ENCODE measurements at regions not wholly inside any gene's neighbourhood (a gene's known extent, or its start where the extent isn't known, plus 50 kb on each side); places are given as distances from the start of the nearest gene placed in this dataset.
"Not testable (repeated sequence)": the region's sequence is repeated elsewhere in the genome, so short reads cannot be mapped to it uniquely, and the experiment has no call there.

DNA sequence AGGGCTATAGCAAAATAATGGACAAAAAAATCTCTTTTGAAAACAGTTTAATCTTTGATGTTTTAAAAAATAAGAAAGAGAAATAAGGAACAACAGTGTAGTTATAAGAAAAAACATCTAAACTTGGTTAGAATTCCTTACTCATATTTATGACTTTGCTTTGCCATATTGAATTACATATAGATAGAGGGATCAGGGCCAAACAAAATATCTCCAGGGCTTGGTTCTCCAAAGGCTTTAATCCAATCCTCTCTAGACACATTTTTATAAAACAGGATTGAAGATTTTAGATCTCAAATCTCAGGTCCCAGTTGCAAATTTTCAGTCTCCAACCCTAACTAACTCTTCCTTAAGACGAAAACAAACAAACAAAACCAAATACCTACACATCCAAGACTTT lies 72.6 kb upstream of the RHOBTB1 start:
- Histone ChIP-seq H3K27me3 (replicated peaks; ENCODE audit: control insufficient read depth, insufficient read depth, low read length) (no peaks in the 10 kb centered on the region), H3K36me3 (ENCODE audit: control insufficient read depth, insufficient read depth, low read length) (no peaks in the 10 kb centered on the region), H3K4me3 (replicated peaks; ENCODE audit: low read depth, low read length) (no peak overlapping the region)
- no peak for DNase-seq (ENCODE audit: extremely low read depth, insufficient read length)
- TF ChIP-seq, protein P1, sequence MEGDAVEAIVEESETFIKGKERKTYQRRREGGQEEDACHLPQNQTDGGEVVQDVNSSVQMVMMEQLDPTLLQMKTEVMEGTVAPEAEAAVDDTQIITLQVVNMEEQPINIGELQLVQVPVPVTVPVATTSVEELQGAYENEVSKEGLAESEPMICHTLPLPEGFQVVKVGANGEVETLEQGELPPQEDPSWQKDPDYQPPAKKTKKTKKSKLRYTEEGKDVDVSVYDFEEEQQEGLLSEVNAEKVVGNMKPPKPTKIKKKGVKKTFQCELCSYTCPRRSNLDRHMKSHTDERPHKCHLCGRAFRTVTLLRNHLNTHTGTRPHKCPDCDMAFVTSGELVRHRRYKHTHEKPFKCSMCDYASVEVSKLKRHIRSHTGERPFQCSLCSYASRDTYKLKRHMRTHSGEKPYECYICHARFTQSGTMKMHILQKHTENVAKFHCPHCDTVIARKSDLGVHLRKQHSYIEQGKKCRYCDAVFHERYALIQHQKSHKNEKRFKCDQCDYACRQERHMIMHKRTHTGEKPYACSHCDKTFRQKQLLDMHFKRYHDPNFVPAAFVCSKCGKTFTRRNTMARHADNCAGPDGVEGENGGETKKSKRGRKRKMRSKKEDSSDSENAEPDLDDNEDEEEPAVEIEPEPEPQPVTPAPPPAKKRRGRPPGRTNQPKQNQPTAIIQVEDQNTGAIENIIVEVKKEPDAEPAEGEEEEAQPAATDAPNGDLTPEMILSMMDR (IDR thresholded peaks at IDR 0.05; ENCODE audit: insufficient read depth, low read length, poor library complexity, severe bottlenecking), result no peak

DNA sequence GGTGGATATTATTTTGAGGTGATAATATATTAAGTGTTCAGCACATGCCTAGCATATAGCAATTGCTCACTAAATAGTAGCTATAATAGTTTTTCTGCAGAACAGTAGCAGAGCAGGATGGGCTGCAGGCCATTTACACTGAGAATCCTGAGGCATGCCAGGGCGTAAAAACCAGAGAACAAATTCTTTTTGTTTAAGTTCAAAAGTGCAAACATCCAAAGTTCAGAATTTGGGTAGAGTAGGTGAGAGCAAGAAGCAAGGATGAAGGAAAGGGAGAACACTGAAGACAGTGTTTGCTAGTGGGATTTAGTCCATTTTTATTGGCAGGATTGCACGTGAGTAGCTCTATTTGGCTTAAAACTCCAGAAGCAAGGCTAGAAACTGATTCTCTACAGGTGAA lies 72.0 kb upstream of the RHOBTB1 start:
- DNase-seq (ENCODE audit: extremely low read depth, insufficient read length), result no peak
- Histone ChIP-seq H3K4me3 (replicated peaks; ENCODE audit: low read depth, low read length) (no peak overlapping the region), H3K36me3 (ENCODE audit: control insufficient read depth, insufficient read depth, low read length) (no peaks in the 10 kb centered on the region), H3K27me3 (replicated peaks; ENCODE audit: control insufficient read depth, insufficient read depth, low read length) (no peaks in the 10 kb centered on the region)
- TF ChIP-seq, protein P1 (IDR thresholded peaks at IDR 0.05; ENCODE audit: insufficient read depth, low read length, poor library complexity, severe bottlenecking), result no peak

DNA sequence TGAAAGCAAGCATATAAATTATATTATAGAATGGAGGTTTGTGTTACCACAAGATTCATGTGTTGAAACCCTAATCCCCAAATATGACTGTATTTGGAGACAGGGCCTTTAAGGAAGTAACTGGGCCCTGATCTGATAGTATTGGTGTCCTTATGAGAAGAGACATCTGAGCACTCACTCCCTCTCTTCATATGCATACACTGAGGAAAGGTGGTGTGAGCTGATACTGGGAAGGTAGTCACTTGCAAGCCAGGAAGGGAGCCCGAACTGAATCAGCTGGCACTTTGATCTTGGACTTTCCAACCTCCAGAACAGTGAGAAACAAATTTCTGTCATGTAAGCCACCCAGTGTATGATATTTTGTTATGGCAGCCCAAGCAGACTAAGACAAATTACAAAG lies 66.9 kb upstream of the RHOBTB1 start:
- no peak for DNase-seq (ENCODE audit: extremely low read depth, insufficient read length)

DNA sequence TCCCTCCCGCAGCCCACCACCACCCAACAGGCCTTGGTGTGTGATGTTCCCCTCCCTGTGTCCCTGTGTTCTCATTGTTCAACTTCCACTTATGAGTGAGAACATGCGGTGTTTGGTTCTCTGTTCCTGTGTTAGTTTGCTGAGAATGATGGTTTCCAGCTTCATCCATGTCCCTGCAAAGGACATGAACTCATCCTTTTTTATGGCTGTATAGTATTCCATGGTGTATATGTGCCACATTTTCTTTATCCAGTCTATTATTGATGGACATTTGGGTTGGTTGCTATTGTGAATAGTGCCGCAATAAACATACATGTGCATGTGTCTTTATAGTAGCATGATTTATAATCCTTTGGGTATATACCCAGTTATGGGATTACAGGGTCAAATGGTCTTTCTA lies 59.1 kb upstream of the RHOBTB1 start:
- H3K27me3 ChIP-seq (replicated peaks; ENCODE audit: control insufficient read depth, insufficient read depth, low read length); H3K4me3 ChIP-seq (replicated peaks; ENCODE audit: low read depth, low read length); H3K36me3 ChIP-seq (ENCODE audit: control insufficient read depth, insufficient read depth, low read length); DNase-seq (ENCODE audit: extremely low read depth, insufficient read length): not testable (repeated sequence)

More for the DNA sequence above, 66.9 kb upstream of the RHOBTB1 start:
- TF ChIP-seq, protein P1 (IDR thresholded peaks at IDR 0.05; ENCODE audit: insufficient read depth, low read length, poor library complexity, severe bottlenecking), result no peak
- no peaks in the 10 kb centered on the region for H3K36me3 ChIP-seq (ENCODE audit: control insufficient read depth, insufficient read depth, low read length)
- no peaks in the 10 kb centered on the region for H3K27me3 ChIP-seq (replicated peaks; ENCODE audit: control insufficient read depth, insufficient read depth, low read length)
- H3K4me3 ChIP-seq (replicated peaks; ENCODE audit: low read depth, low read length), result no peak overlapping the region

DNA sequence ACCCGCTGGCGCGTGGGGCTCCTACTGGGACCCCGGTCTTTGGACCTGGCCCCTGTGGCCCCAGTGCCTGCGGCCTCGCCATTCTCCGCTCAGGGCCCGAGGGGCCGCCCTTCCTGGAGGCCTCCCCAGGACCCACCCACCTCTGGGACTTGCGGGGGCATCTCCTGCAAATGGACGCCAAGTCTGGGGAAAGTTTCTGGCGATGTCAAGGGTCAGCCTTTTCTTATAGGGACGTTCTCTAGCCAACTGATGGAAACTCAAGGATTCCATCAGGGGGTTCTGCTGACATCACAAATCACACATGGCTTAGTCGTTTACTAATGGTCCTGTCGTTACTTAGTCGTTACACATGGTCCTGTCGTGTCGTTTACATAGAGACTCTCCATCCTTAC lies 57.7 kb upstream of the RHOBTB1 start:
- Histone ChIP-seq H3K4me3 (replicated peaks; ENCODE audit: low read depth, low read length) (no peak overlapping the region), H3K36me3 (ENCODE audit: control insufficient read depth, insufficient read depth, low read length) (no peaks in the 10 kb centered on the region), H3K27me3 (replicated peaks; ENCODE audit: control insufficient read depth, insufficient read depth, low read length) (no peaks in the 10 kb centered on the region)
- TF ChIP-seq, protein P1 (IDR thresholded peaks at IDR 0.05; ENCODE audit: insufficient read depth, low read length, poor library complexity, severe bottlenecking), result no peak
- no peak for DNase-seq (ENCODE audit: extremely low read depth, insufficient read length)

DNA sequence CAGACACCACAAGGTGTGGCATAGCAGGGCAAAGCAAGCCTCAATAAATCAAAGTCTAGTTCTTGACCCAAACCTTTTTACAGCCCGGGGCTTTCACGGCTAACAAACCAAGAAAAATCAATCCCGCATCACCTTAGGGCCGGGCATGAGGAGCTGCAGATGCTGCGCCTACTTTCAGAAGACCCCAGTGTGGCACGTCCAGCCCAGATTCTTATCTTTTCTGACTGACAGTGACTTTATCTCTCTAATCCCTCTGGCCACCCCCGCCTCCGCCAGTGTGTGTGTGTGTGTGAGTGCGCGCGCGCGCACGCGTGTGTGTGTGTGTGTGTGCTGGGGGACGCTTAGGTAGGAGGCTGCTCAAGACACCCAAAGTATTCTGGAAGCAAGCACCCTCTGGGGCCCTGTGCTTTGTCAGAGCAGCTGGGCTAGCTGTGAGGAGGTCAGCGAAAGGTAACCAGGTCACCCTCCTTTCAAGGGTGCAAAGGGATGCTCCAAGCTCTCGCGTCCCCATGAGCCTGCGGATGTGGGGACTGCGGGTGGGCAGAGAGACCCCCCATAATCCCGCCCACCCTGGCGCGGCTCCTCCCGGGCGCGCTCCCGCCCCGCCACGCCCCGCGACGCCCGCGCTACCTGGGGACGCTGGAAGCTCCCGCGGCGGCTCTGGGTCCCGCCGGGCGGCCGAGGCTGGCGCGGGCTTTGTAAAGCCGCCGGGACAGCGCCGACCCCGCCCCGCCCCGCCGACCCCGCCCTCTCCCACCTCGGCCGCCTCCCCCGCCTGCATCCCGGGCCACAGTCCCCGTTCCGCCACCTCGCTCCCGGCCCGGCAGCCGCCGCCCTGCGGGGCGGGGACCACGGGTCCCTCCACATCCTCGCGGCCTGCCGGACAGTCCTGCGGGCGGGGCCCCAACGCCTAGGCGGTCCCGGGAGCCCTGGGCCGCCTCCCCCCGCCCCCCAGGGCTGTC lies 57.1 kb upstream of the RHOBTB1 start:
- TF ChIP-seq, protein P1 (IDR thresholded peaks at IDR 0.05; ENCODE audit: insufficient read depth, low read length, poor library complexity, severe bottlenecking), result no peak
- no peaks in the 10 kb centered on the region for H3K36me3 ChIP-seq (ENCODE audit: control insufficient read depth, insufficient read depth, low read length)
- H3K4me3 ChIP-seq (replicated peaks; ENCODE audit: low read depth, low read length), result no peak overlapping the region
- DNase-seq (ENCODE audit: extremely low read depth, insufficient read length), result no peak
- no peaks in the 10 kb centered on the region for H3K27me3 ChIP-seq (replicated peaks; ENCODE audit: control insufficient read depth, insufficient read depth, low read length)
